ENCODE measurements at regions not wholly inside any gene's neighbourhood (a gene's known extent, or its start where the extent isn't known, plus 50 kb on each side); places are given as distances from the start of the nearest gene placed in this dataset.

GRCh38 chr9:107620801-107621200, 131.2 kb upstream of the KLF4 start:
- TF ChIP-seq POLR2A (IDR thresholded peaks at IDR 0.05; ENCODE audit: low read length) (no peak), GATA1 (IDR thresholded peaks at IDR 0.05; ENCODE audit: low read depth, low read length) (no peak)

Measured in erythroblast (primary cell).